ENCODE measurements at regions not wholly inside any gene's neighbourhood (a gene's known extent, or its start where the extent isn't known, plus 50 kb on each side); places are given as distances from the start of the nearest gene placed in this dataset.

DNA sequence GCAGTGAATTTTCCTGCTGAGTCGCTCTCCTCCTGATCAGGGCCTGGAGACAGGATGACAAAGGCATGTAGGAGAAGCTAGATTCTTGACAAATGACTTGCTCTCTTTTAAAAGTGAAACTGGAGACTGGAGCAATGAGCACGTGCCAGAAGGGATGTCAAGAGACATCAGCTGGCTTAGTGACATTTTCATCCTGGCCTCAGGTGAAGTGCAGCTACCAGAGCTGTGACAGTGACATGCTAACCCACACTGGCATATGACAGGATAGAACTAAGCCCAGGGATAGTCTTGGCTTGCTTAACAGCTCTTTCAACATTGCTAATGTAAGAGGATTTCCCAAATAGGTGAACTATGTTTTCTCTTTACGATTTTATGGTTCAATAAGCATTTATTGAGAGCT is 757.5 kb upstream of the DDX18 start:
- TF ChIP-seq CTCF (IDR thresholded peaks at IDR 0.05) (no peak), POLR2A (IDR thresholded peaks at IDR 0.05) (no peak)

Measured in Peyer's patch (tissue), 4 donors.